ENCODE measurements at regions not wholly inside any gene's neighbourhood (a gene's known extent, or its start where the extent isn't known, plus 50 kb on each side); places are given as distances from the start of the nearest gene placed in this dataset.

DNA sequence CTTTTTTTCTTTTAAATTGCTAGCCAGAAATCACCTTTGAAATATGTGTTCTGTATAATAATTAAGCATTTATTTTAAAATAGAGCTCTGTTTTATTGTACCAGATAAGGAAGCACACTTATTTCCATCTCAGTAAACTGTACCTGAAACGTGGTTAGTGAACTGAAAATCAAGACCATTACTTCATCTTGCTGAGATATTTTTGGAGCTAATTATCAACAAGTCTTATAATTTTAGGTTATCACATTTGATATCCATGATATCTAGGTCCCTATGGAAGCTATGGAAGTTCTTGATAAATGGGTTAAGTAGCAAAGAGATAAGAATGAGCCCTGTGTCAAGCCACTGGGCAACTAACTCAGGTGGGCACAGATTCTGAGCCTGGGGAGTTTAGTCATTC is 187.2 kb downstream of the NFKBIZ start:
- Histone ChIP-seq H3K4me3 (replicated peaks in 1 of 3; ENCODE audit: low read depth in 2 of 3, low read length in 3 of 3) (no peak overlapping the region), H3K4me2 (replicated peaks; ENCODE audit: extremely low read depth, low read length, poor library complexity, severe bottlenecking) (no peak overlapping the region), H3K36me3 (replicated peaks in 1 of 2; ENCODE audit: control insufficient read depth in 1 of 2, insufficient read depth in 2 of 2, low read length in 2 of 2) (no peaks in the 10 kb centered on the region), H3K9ac (ENCODE audit: insufficient read depth, low read length, poor library complexity, severe bottlenecking) (no peak overlapping the region), H4K20me1 (ENCODE audit: insufficient read depth, low read length) (no peaks in the 10 kb centered on the region), H3K27me3 (ENCODE audit: control insufficient read depth in 2 of 2, insufficient read depth in 2 of 2, low read length in 2 of 2) (no peaks in the 10 kb centered on the region), H3K4me1 (ENCODE audit: control insufficient read depth in 1 of 2, insufficient read depth in 2 of 2, low read length in 2 of 2) (peaks cover 15 to 36% of the 10 kb centered on the region in 2 donors), H2AFZ (ENCODE audit: insufficient read depth, low read depth, low read length, poor library complexity, severe bottlenecking) (no peak overlapping the region), H3K27ac (ENCODE audit: low read depth in 1 of 2, low read length in 2 of 2) (no peak overlapping the region), H3K9me3 (replicated peaks in 1 of 2; ENCODE audit: control insufficient read depth in 1 of 2, insufficient read depth in 1 of 2, low read length in 2 of 2) (peaks cover 0 to 12% of the 10 kb centered on the region in 2 donors), H3K79me2 (ENCODE audit: insufficient read depth, low read length) (no peaks in the 10 kb centered on the region)
- DNase-seq, result no peak
- Mint-ChIP-seq H3K4me1 (peaks cover 20% of the 10 kb centered on the region), H3K9me3 (peaks cover 0 to 14% (median 9%) of the 10 kb centered on the region in 7 donors), H3K27ac (no peak overlapping the region), H3K4me3 (no peak overlapping the region), H3K36me3 (no peaks in the 10 kb centered on the region), H3K27me3 (ENCODE audit: low read depth in 3 of 3) (peaks cover 0 to 3% (median 0%) of the 10 kb centered on the region in 3 donors)
- intact Hi-C loops (cut with micrococcal nuclease), result loop anchor here in 1 of 2 donors (10.0 kb wide), 1 partner anchor 142 kb away; no protein-coding TSS in a partner anchor
- TF ChIP-seq, protein P1, sequence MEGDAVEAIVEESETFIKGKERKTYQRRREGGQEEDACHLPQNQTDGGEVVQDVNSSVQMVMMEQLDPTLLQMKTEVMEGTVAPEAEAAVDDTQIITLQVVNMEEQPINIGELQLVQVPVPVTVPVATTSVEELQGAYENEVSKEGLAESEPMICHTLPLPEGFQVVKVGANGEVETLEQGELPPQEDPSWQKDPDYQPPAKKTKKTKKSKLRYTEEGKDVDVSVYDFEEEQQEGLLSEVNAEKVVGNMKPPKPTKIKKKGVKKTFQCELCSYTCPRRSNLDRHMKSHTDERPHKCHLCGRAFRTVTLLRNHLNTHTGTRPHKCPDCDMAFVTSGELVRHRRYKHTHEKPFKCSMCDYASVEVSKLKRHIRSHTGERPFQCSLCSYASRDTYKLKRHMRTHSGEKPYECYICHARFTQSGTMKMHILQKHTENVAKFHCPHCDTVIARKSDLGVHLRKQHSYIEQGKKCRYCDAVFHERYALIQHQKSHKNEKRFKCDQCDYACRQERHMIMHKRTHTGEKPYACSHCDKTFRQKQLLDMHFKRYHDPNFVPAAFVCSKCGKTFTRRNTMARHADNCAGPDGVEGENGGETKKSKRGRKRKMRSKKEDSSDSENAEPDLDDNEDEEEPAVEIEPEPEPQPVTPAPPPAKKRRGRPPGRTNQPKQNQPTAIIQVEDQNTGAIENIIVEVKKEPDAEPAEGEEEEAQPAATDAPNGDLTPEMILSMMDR (IDR thresholded peaks at IDR 0.05), result no peak
- WGBS (ENCODE audit: insufficient coverage), result no CpG with 5 or more reads among the region's 1 CpG

- Histone ChIP-seq H3K79me2 (ENCODE audit: insufficient read depth, low read length) (no peaks in the 10 kb centered on the region), H3K9me3 (replicated peaks in 1 of 2; ENCODE audit: control insufficient read depth in 1 of 2, insufficient read depth in 1 of 2, low read length in 2 of 2) (peaks cover 0 to 12% of the 10 kb centered on the region in 2 donors), H3K36me3 (replicated peaks in 1 of 2; ENCODE audit: control insufficient read depth in 1 of 2, insufficient read depth in 2 of 2, low read length in 2 of 2) (no peaks in the 10 kb centered on the region), H4K20me1 (ENCODE audit: insufficient read depth, low read length) (no peaks in the 10 kb centered on the region), H3K27me3 (ENCODE audit: control insufficient read depth in 2 of 2, insufficient read depth in 2 of 2, low read length in 2 of 2) (no peaks in the 10 kb centered on the region), H3K4me3 (replicated peaks in 1 of 3; ENCODE audit: low read depth in 2 of 3, low read length in 3 of 3) (no peak overlapping the region), H3K4me2 (replicated peaks; ENCODE audit: extremely low read depth, low read length, poor library complexity, severe bottlenecking) (no peak overlapping the region), H3K27ac (ENCODE audit: low read depth in 1 of 2, low read length in 2 of 2) (no peak overlapping the region), H2AFZ (ENCODE audit: insufficient read depth, low read depth, low read length, poor library complexity, severe bottlenecking) (no peak overlapping the region), H3K9ac (ENCODE audit: insufficient read depth, low read length, poor library complexity, severe bottlenecking) (no peak overlapping the region), H3K4me1 (ENCODE audit: control insufficient read depth in 1 of 2, insufficient read depth in 2 of 2, low read length in 2 of 2) (peaks cover 14 to 29% of the 10 kb centered on the region in 2 donors)
- intact Hi-C loops (cut with micrococcal nuclease), result loop anchor here in 1 of 2 donors (10.0 kb wide), 1 partner anchor 142 kb away; no protein-coding TSS in a partner anchor
- Mint-ChIP-seq H3K27ac (peak overlapping the region in 1 of 7 donors; percentile 52), H3K9me3 (peaks cover 0 to 14% (median 9%) of the 10 kb centered on the region in 7 donors), H3K27me3 (ENCODE audit: low read depth in 3 of 3) (peaks cover 0 to 3% (median 0%) of the 10 kb centered on the region in 3 donors), H3K4me3 (no peak overlapping the region), H3K36me3 (no peaks in the 10 kb centered on the region), H3K4me1 (peaks cover 20% of the 10 kb centered on the region)
- no CpG with 5 or more reads among the region's 2 CpGs for WGBS (ENCODE audit: insufficient coverage)
- TF ChIP-seq, protein P1 (IDR thresholded peaks at IDR 0.05), result no peak
- no peak for DNase-seq
Observed at GRCh38 chr3:102037209-102037608, 187.9 kb downstream of the NFKBIZ start.
